Fibroblast of mammary gland (primary cell): ENCODE measurements at regions not wholly inside any gene's neighbourhood (a gene's known extent, or its start where the extent isn't known, plus 50 kb on each side); places are given as distances from the start of the nearest gene placed in this dataset.
A peak's percentile ranks its signal among the peaks of the same experiment; 100 is the strongest.

ENCODE experiments used
- DNase-seq: peaks from one replicate; pipeline ENCODE4 v3.0.0-alpha.2; 2010; ENCODE audit warnings: low read depth
- H3K4me3 ChIP-seq: 2 replicates; pipeline ENCODE4 v1.5.1; 2011; ENCODE audit warnings: low read depth, mild to moderate bottlenecking, low read length, moderate library complexity; ENCODE audit not compliant: control insufficient read depth
- TF ChIP-seq, protein P1 (sequence below): conservative IDR thresholded peaks from 2 replicates; pipeline ENCODE4 v1.5.1; 2011; ENCODE audit warnings: low read depth, low read length, inconsistent platforms; ENCODE audit not compliant: control insufficient read depth, insufficient read depth

DNA sequence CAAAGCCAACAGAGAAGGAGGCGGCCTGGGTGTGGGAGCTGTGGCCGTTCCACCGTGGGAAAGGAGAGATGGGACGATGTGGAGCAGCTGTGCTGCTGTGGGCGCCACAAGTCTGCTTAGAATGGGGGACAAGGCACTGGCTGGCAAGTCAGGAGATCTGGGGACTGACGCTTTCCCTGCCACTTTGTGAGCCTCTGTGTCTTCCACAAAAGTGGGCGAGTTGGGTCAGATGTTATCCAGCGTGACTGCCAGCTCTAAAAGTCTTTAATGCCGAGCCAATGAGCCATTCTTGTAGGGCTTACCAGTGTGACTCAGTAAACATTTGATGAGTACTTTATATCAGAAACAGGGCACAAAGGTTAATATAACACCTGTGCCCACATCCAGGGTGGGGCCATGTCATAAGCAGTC is 113.6 kb upstream of the MGAT5 start:
- TF ChIP-seq, protein P1, sequence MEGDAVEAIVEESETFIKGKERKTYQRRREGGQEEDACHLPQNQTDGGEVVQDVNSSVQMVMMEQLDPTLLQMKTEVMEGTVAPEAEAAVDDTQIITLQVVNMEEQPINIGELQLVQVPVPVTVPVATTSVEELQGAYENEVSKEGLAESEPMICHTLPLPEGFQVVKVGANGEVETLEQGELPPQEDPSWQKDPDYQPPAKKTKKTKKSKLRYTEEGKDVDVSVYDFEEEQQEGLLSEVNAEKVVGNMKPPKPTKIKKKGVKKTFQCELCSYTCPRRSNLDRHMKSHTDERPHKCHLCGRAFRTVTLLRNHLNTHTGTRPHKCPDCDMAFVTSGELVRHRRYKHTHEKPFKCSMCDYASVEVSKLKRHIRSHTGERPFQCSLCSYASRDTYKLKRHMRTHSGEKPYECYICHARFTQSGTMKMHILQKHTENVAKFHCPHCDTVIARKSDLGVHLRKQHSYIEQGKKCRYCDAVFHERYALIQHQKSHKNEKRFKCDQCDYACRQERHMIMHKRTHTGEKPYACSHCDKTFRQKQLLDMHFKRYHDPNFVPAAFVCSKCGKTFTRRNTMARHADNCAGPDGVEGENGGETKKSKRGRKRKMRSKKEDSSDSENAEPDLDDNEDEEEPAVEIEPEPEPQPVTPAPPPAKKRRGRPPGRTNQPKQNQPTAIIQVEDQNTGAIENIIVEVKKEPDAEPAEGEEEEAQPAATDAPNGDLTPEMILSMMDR, result no peak
- DNase-seq, result no peak
- no peak overlapping the region for H3K4me3 ChIP-seq

DNA sequence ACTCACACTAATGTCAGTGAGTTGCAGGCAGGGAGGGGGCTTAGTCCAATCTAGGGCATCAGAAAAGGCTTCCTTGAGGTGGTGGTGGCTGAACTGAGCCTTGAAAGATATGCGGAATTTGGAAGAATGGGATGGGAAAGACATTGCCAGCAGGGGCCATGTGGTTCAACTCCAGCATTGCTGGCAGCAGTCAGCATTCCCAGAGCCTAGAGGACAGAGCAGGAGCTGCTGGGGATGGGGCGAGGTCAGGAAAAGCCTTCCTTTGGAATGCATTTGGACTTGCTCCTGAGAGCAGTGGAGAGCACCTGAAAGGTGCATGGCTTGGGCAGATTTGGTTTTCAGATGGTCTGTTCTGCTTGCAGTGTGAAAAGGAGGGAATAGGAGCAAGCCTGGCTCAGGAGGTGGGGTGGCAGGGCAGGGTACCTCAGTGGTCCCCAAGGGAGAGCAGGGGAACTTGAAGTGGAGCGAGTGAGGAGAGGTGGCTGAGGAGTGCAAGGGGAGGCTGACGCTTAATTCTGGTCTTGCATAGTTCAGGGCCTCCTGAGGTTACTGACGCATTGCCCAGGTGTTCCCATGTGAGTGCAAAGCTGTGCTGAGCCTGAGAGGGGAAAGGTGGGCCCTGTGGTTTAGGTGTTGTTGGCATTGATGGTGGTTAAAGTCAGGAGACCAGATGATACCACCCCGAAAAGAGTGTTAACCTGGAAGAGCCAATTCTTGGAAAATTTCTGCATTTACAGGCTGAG is 112.1 kb upstream of the MGAT5 start:
- no peak overlapping the region for H3K4me3 ChIP-seq
- TF ChIP-seq, protein P1, result no peak
- DNase-seq, result no peak

DNA sequence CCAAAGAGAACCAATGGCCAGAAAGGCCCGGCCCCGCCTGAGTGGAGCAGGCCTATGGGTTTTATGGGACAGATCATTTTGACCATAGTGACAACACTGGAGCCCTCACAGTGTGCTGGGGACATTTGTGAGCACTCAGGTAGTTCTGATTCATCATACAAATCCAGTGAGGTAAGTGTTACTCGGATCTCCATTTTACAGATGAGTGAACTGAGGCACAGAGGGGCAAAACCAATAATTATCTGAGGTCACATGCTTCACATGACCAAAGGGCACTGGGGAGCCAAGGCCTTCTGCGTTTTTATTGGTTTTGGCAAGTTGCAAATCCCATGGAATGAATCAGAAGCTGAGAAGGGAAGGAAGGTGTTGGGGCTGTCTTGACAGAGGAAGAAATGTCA is 111.5 kb upstream of the MGAT5 start:
- H3K4me3 ChIP-seq, result no peak overlapping the region
- TF ChIP-seq, protein P1, result no peak
- peak; percentile 28 for DNase-seq

DNA sequence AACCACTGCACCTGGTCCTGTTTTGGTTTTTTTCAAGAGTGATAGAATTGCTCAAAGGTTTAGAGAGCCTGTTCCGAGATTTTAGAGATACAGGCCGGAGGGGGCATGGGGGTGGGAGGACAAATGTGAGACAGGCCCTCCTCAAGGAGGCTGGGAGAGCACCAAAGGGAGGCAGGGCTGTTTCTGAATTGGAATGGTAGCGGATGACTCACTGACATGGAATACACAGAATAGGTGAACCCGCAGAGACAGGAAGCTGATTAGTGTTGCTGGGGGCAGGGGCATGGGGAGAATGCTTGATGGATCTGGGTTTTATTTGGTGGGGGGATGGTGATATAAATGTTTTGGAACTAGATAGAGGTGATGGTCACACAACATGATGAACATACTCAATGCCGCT is 111.0 kb upstream of the MGAT5 start:
- peak; percentile 38 for DNase-seq

DNA sequence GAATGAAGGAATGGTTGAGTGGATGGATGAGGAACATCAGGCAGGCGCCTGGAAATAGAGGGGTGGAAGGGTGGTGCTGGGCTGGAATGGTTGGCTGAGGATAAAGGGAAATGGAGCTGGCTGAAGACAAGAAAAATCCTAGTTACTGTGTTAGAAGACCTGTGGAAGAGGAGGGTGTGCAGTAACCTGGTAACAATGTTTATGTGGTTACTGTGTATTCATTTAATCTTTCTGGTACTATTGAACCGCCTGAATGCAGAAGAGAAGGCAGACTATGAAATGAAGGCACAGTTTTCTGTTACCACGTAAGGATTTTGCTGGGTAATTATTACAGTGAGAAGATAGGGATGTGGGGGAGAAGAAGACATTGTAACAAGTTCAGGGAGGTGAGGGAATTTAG is 110.3 kb upstream of the MGAT5 start:
- DNase-seq, result no peak
- H3K4me3 ChIP-seq, result no peak overlapping the region
- TF ChIP-seq, protein P1, result no peak

More for the DNA sequence above, 111.0 kb upstream of the MGAT5 start:
- no peak overlapping the region for H3K4me3 ChIP-seq
- TF ChIP-seq, protein P1, result no peak

DNA sequence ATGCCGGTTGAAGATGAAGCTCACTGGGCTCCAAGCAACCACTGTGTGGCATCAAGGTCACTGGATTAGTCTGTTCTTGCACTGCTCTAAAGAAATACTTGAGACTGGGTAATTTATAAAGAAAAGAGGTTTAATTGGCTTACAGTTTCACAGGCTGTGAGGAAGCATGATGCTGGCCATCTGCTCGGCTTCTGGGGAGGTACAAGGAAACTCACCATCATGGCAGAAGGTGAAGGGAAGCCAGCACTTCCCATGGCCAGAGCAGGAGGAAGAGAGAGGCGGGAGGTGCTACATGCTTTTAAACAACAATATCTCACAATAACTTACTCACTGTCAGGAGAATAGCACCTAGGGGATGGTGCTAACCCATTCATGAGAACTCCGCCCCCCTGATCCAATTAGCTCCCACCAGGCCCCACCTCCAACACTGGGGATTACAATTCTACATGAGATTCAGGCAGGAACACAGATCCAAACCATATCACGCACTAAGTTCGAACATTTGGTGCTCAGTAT is 109.7 kb upstream of the MGAT5 start:
- H3K4me3 ChIP-seq, result no peak overlapping the region
- TF ChIP-seq, protein P1, result no peak
- DNase-seq, result no peak
